Retinal pigment epithelial cell (primary cell): ENCODE measurements at regions not wholly inside any gene's neighbourhood (a gene's known extent, or its start where the extent isn't known, plus 50 kb on each side); places are given as distances from the start of the nearest gene placed in this dataset.

Experiments
- DNase-seq: peaks from one replicate; pipeline ENCODE4 v3.0.0-alpha.2; 2010; ENCODE audit warnings: low read depth
- H3K4me3 ChIP-seq: 2 replicates; pipeline ENCODE4 v1.5.1; 2011; ENCODE audit warnings: mild to moderate bottlenecking, low read length, control low read depth, moderate library complexity
- TF ChIP-seq, protein P1 (sequence below): conservative IDR thresholded peaks from 2 replicates; pipeline ENCODE4 v1.5.1; 2011; ENCODE audit warnings: low read depth, low read length, control low read depth, inconsistent platforms

DNA sequence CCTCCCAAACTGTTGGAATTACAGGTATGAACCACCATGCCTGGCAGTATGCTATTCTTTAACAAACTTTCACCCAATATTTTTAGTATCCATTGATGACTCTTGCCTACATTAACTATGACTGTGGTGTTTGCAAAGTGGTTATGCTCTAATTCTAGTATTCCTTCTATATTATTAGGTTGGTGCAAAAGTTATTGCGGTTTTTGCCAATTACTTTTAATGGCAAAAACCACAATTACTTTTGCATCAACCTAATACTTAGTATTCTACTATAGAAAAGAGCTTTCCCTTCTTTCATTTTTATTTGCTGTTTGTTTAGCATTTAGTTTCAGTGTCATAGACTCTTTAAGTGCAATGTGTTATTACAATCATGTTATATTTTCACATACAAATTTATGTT is 760.6 kb downstream of the NR2F2 start:
- no peak for DNase-seq
- no peak overlapping the region for H3K4me3 ChIP-seq
- TF ChIP-seq, protein P1, sequence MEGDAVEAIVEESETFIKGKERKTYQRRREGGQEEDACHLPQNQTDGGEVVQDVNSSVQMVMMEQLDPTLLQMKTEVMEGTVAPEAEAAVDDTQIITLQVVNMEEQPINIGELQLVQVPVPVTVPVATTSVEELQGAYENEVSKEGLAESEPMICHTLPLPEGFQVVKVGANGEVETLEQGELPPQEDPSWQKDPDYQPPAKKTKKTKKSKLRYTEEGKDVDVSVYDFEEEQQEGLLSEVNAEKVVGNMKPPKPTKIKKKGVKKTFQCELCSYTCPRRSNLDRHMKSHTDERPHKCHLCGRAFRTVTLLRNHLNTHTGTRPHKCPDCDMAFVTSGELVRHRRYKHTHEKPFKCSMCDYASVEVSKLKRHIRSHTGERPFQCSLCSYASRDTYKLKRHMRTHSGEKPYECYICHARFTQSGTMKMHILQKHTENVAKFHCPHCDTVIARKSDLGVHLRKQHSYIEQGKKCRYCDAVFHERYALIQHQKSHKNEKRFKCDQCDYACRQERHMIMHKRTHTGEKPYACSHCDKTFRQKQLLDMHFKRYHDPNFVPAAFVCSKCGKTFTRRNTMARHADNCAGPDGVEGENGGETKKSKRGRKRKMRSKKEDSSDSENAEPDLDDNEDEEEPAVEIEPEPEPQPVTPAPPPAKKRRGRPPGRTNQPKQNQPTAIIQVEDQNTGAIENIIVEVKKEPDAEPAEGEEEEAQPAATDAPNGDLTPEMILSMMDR, result no peak

DNA sequence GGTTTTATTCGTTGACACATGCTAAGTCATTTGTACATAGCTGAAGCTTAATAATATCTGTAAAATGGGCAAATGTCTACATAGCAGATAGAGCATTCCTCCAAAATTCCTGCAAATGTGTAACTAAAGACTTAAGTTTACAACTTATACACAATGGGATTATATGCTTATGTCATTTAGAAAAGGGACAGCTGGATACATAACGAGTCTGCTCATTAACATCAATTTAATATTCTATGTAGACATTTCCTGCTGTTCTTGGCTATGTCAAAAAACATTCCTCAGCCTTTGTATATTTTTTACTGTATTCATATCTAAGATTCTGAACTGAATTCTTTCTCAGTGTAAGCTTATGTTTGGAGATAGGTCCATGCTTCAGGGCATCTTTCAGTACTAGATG is 762.2 kb downstream of the NR2F2 start:
- TF ChIP-seq, protein P1, result no peak
- H3K4me3 ChIP-seq, result no peak overlapping the region
- no peak for DNase-seq

DNA sequence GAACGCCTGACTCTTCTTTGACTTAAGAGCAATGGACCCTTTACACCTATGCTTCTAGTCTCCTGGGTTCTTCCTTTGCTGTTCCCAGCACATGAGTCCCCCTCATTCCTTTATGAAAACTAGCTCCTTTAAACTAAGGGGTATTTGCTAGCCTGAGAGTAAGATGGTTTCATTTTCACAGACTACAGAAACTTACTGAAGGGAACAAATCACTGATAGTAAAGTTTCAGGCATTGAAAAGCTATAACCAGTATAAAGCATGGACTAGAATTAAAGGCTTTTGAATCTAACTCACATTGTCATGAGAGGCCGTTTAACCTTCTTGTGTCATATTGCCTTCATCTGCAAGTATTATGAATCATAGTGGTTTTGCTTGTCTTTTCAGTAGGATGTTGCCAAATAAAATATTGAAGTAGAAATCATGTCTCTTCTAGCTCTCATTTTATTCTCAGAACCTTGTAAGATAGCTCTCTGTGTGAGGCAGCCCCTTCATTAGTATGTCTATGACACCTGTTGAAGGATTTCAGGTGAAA is 765.9 kb downstream of the NR2F2 start:
- TF ChIP-seq, protein P1, result no peak
- DNase-seq, result no peak

DNA sequence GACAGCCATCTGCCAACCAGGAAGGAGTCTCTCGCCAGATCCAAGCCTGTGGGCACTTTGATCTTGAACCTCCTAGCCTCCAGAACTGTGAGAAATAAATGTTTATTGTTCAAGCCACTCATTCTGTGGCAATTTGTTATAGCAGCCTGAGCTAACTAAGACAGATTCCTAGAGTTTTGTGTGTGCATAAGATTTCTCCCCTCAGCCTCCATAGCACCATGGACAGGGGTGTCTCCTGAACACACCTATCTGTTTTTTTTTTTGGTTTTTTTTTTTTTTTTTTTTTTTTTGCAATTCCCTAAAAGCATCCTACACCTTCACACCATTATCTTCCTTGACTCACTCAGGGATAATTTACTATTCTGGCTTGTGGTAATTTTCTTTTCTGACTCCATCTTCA is 768.5 kb downstream of the NR2F2 start:
- TF ChIP-seq, protein P1, result no peak
- H3K4me3 ChIP-seq, result no peak overlapping the region
- DNase-seq, result no peak

More for the DNA sequence above, 765.9 kb downstream of the NR2F2 start:
- H3K4me3 ChIP-seq, result no peak overlapping the region

DNA sequence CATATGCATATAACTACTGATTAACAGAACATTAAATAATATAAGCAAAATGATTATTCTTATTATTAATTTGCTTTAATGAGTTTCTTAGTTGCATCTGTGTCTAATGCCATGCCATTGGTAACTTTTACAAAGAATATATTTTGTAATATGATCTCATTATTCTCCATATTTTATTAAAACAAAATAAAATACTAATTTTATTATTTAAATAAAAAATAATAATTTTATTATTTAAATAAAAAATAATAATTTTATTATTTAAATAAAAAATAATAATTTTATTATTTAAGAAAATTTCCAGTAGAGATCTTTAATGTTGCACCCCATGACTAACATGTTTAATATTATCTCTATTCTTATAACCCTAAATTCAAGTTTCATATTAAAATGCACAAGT is 771.1 kb downstream of the NR2F2 start:
- H3K4me3 ChIP-seq, result no peak overlapping the region
- TF ChIP-seq, protein P1, result no peak
- no peak for DNase-seq

DNA sequence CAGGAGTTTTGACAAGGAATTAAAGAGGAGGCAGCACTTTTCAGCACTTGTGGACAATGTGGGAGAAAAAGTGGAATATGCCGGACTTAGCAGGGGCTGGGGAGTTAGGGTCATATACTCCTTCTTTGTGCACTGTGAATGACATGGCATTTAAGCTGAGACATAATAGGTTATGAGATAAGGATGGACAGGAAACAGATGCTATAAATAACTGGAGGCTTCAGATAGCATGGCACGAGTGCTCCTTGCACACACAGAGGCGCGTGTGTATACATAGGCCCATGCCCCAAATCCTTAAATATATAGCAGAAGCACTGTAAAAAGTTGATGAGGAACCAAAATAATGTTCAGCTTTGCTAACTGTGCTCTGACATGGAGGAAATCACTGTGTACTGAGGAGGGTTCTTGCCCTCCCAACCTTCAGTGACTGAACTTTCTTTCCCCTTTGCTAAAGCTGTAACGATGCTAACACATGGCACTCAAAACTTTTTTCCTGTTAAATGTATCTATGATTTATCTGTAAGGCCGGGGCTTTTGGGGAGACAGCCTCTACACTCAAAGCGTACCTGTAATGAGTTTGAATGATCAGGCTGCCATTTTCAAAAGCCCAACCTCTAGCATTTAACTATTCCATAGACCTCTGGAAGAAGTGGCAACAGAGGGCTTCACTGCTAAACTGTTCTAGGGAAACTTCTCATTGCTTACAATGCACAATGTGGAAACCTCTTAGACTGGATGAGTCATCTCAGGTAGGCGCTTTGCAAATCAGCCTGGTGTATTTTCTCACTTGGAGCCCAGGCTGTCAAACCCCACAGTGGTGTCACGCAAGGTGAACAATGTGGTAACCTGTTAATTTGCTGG is 784.6 kb downstream of the NR2F2 start:
- H3K4me3 ChIP-seq, result no peak overlapping the region
- DNase-seq, result no peak
- TF ChIP-seq, protein P1, result no peak

DNA sequence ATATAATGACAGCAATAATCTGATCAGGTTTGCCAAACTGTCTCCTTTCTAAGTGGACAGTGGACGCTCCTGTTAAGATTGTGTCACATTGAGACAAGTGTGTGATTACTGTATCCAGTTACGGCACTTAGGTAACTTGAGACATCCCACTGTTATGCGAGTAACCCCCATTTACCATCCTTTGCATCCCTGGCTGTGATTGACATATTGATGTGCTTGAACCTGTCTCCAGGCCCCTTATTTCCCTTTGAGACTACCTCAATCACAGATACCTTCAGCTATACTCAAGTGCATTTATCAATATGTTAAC is 785.2 kb downstream of the NR2F2 start:
- no peak for DNase-seq
- TF ChIP-seq, protein P1, result no peak
- H3K4me3 ChIP-seq, result no peak overlapping the region
